GM21528 (cell line): ENCODE measurements at regions not wholly inside any gene's neighbourhood (a gene's known extent, or its start where the extent isn't known, plus 50 kb on each side); places are given as distances from the start of the nearest gene placed in this dataset.

Experiments used
- ATAC-seq: cut with Tn5 transposase; IDR thresholded peaks from one replicate; pipeline ENCODE4 v1.9.1; 2021; ENCODE audit warnings: mild to moderate bottlenecking, moderate library complexity; ENCODE audit not compliant: unreplicated experiment, low FRiP score

DNA sequence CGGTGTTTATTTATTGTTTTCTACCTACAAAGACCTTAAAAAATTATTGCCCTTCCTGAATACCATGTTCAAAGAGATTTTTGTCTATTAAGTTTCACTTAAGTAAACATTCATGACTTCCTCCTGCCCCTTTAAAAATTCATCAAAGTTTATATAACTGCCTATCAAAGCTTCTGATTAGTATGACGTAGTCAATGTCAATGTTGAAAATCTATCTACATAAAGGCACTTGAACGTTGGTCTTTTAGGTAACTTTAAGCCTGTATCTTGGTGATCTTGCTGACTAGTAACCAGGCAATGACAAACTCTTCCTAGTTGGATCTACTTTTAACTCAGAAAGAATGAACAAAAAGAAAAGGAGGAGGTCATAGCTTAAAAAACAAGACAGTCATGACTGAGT lies 97.2 kb downstream of the MAIP1 start:
- no peak for ATAC-seq

GRCh38 chr2:200054681-200055468 lies 99.5 kb downstream of the MAIP1 start:
- no peak for ATAC-seq

- no peak for ATAC-seq
Observed at GRCh38 chr2:200056105-200056504, 100.7 kb downstream of the MAIP1 start.

DNA sequence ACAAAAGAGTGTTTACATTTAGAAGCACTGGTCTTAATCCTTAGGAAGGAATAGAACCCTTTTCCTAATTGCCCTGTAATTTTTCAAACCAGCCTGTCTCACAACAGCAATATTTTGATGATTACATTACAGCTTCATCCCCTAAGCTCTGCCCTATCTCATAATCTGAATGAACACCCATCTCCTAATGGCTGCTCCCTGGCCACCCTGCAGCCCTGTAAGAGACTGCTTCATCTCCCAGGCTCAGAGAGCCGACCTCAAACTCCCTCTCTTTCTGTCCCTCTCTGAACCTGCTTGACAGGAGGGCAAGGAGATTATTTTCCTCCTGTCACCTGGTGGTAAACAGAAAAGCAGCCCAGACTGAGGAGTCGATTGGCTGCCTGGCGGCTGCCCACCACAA lies 107.8 kb downstream of the MAIP1 start:
- no peak for ATAC-seq

GRCh38 chr2:200064879-200065278 lies 109.5 kb downstream of the MAIP1 start:
- ATAC-seq, result no peak

DNA sequence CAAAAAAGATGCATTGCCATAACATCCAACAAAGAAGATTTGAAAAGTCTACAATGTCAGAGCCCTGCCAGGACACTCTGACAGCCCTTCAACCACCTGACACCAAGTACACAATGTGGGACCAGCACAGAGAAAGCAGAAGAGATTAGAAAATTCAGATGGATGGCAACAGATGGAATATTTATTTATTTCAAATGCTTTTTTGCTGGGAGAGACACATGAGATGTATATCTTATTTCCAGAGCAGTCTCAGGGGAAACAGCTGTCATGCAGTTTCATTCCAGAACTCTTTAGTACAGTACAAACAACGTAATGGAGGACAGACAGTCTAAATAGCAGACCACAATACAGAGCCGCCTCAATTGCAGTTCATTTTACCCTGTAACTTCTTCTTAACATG lies 110.1 kb downstream of the MAIP1 start:
- ATAC-seq, result no peak

DNA sequence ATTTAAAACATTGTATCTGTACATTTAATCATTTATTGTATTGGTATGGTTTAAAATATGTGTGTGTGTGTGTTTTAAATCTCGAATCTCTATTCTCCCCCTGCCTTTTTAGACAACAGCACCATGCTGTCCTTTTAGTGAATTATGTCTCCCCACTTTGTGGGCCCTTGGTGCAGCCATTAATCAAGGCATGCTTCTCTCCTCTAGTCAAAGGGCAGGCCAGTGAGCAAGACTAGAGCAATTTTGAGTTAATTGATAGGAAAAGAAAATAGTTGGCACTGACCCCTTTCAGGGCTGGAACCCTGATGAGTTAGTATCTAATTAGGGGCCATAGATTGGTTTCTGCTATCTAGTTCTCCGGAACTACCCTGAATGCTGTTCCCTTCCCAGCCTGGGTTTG lies 111.0 kb downstream of the MAIP1 start:
- ATAC-seq, result no peak

- ATAC-seq, result no peak
Observed at GRCh38 chr2:200068642-200069041, 113.3 kb downstream of the MAIP1 start.

DNA sequence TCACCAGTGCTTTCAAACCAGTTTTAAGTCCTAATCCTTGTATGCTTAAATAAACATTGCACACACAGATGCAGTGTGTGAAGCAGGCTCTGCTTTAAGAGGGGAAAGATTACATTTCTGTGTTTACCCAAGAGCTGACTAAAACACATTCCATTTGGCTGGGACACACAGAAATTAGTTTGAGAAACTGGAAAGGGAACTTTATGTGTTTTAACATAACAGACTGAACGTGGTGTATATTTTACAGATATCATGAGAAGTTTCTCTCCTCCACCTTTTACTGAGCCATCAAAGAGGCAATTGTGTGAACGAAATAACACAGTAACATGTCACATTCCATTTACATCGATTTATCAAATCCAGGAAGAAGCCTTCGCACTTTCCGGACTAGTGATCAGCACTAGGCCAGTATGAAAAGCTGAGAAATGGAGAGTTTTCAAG lies 121.8 kb downstream of the MAIP1 start:
- no peak for ATAC-seq

GRCh38 chr2:200077838-200078237 lies 122.5 kb downstream of the MAIP1 start:
- no peak for ATAC-seq

DNA sequence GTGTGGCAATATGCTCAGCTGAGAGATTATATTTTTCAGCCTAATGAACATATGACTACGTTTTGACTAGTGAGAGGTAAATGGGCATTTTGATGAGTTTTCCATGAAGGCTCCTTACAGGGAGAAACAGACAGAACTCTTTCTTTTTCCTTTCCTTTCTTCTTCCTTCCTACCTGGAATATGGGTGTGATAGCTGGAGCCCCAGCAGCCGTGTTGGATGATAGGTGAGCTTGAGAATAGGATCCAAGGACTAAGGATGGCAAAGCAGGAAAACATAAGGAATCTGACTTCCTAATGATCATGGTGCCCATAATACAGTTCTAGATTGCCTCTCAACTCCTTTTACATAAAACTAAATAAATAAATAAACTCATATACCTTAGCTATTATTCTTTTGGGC lies 124.0 kb downstream of the MAIP1 start:
- ATAC-seq, result no peak

DNA sequence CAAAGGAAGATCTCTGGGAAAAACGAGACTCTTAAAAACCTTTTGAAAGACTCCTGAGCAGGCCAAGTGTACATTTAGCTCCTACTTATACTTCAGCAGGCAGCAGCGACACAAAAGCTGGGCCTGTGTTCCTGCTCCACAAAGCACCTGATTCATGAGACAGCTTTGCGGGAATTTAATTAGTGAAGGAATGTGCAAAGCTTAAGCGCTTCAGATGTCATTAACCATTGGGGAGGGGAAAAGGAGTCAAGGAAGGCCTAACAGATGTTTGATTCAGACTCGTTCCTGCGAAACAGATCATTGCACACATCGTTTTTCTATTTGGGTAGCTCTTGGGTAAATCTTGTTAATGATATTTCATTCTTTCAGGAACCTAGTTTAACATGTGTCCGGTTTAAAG lies 125.9 kb downstream of the MAIP1 start:
- no peak for ATAC-seq

- no peak for ATAC-seq
Observed at GRCh38 chr2:200081811-200082210, 126.4 kb downstream of the MAIP1 start.

GRCh38 chr2:200084036-200084435 lies 128.7 kb downstream of the MAIP1 start:
- ATAC-seq, result no peak

- ATAC-seq, result no peak
Observed at GRCh38 chr2:200086911-200087310, 131.5 kb downstream of the MAIP1 start.

DNA sequence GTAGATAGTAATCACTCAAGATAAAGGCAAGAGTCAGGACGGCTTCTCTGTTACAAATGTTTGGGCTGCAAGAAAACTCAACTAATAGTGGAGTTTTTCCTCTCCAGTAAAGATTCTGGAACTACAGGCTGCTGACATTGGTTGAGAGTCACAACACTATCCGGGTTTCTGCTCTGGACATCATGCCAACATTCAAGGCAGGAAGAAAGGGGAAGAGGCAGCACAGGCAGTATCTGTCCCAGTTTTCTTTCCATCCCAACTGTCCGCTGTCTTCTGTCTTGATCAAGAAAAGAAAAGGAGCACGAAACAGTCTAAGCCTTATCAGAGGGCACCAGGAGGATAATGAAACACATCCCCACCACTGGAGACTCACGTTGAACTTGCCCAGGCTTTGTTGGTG lies 132.1 kb downstream of the MAIP1 start:
- no peak for ATAC-seq

DNA sequence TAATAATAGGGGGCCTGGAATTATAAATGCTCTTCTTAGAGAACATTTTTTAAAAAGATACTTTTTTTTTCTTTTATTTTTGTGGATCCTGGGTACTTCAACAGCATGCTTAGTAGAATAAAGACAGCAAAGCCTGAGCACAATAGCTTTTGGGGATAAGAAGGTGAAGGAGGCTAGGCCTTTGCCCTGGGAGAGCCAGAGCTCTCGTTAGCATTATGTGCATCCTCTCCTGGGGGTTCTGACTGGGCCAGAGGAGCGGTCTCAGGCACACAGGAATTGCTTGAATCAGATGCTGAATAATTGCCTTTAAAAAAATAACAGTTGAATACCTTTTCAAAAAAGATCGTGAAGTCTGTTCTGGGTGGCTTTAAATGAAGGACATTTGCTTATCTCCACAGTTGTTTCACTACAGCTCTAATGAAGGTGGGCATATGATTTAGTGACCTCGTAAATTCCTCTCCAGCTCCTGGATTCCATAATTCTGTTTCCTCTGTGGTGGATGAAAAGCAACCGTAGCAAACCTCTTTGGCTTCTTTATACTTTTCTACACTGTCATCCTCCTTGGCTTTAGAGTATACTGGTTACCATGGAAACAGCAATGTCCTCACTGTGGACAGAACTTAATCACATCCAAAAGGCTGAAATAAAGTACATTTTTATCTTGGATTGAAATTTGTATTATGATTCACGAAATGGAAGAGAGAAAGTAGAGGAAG lies 133.8 kb downstream of the MAIP1 start:
- no peak for ATAC-seq

GRCh38 chr2:200089756-200090109 lies 134.4 kb downstream of the MAIP1 start:
- ATAC-seq, result no peak

- ATAC-seq, result no peak
Observed at GRCh38 chr2:200090683-200091082, 135.3 kb downstream of the MAIP1 start.

- no peak for ATAC-seq
Observed at GRCh38 chr2:200091126-200091525, 135.7 kb downstream of the MAIP1 start.

GRCh38 chr2:200092235-200092634 lies 136.9 kb downstream of the MAIP1 start:
- no peak for ATAC-seq

DNA sequence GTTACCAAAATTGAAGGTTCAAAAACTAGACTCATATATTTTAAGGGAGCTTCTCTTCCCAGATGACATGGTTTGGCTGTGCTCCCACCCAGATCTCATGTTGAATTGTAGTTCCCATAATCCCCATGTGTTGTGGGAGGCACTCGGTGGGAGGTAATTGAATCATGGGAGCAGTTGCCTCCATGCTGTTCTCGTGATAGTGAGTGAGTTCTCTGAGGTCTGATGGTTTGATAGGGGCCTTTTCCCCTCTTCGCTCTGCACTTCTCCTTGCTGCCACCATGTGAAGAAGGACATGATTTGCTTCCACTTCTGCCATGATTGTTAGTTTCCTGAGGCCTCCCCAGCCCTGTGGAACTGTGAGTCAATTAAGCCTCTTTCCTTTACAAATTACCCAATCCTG lies 140.1 kb downstream of the MAIP1 start:
- no peak for ATAC-seq
